Stomach (tissue), 8 donors: ENCODE measurements at regions not wholly inside any gene's neighbourhood (a gene's known extent, or its start where the extent isn't known, plus 50 kb on each side); places are given as distances from the start of the nearest gene placed in this dataset.

ENCODE experiments used
- DNase-seq, 2 donors: peaks; one replicate each; pipeline versions ENCODE4 v3.0.0 to v3.0.0-alpha.2; 2013 to 2019
- H3K27ac ChIP-seq, 5 donors: fragments of 200-600 bp in 4 of 5; sonication (generic) in 4 of 5; one replicate each; pipeline ENCODE4 v1.5.1; 2013 to 2019; ENCODE audit warnings: mild to moderate bottlenecking in 1 of 5, moderate library complexity in 1 of 5
- H3K27me3 ChIP-seq, 3 donors: fragments of 200-600 bp; sonication (generic); one replicate each; pipeline ENCODE4 v1.5.1; 2017 to 2019; ENCODE audit warnings: mixed run types in 1 of 3
- H3K36me3 ChIP-seq, 4 donors: fragments of 200-600 bp; sonication (generic); 1 replicate in 3 of 4; 2 replicates in 1 of 4; pipeline ENCODE4 v1.5.1; 2016 to 2019
- H3K4me1 ChIP-seq, 4 donors: fragments of 200-600 bp; sonication (generic); one replicate each; pipeline ENCODE4 v1.5.1; 2016 to 2019
- H3K4me3 ChIP-seq, 4 donors: fragments of 200-600 bp; sonication (generic) in 3 of 4; one replicate each; pipeline ENCODE4 v1.5.1; 2016 to 2019; ENCODE audit warnings: mild to moderate bottlenecking in 1 of 4
- H3K9me3 ChIP-seq, 4 donors: fragments of 200-600 bp; sonication (generic); one replicate each; pipeline ENCODE4 v1.5.1; 2016 to 2019
- EP300 ChIP-seq: sonication (generic); formaldehyde crosslinking; IDR thresholded peaks from one replicate; pipeline ENCODE4 v1.6.1; 2017; ENCODE audit warnings: antibody characterized with exemption
- POLR2A ChIP-seq, 4 donors: fragments of 450-650 bp; IDR thresholded peaks; one replicate each; pipeline ENCODE4 v1.6.1; 2016; ENCODE audit warnings: antibody characterized with exemption in 4 of 4, control low read depth in 2 of 4, mild to moderate bottlenecking in 1 of 4, moderate library complexity in 1 of 4
- POLR2AphosphoS5 ChIP-seq, 3 donors: sonication (generic); formaldehyde crosslinking; IDR thresholded peaks; one replicate each; pipeline ENCODE4 v1.6.1; 2016; ENCODE audit warnings: antibody characterized with exemption in 3 of 3
- WGBS, 5 donors: extraction: QIAGEN DNeasy Blood & Tissue Kit in 3 of 5; methylation state at CpG; one replicate each; pipeline versions ENCODE4 v1.1.5 to v1.1.7; 2013 to 2018; 5-methylcytosine and 5-hydroxymethylcytosine counted together
- intact Hi-C: fragments of 100-400 bp; cut with DNase I; formaldehyde crosslinking; loops from one replicate; pipeline ENCODE4 v1.15.1; 2023; ENCODE audit warnings: low total_unique reads
- TF ChIP-seq, protein P1 (sequence below), 7 experiments: fragments of 450-650 bp in 4 of 7; fragments of 200-600 bp in 3 of 7; sonication (generic) in 3 of 7; IDR thresholded peaks; one replicate each; pipeline ENCODE4 v1.5.1; 2016 to 2019; ENCODE audit warnings: antibody characterized with exemption in 7 of 7, control low read depth in 2 of 7, mild to moderate bottlenecking in 1 of 7
- donor health status: healthy with polysubstance abuse.
- donor health status: Bipolar disorder and iron deficiency.
- donor health status: healthy.

DNA sequence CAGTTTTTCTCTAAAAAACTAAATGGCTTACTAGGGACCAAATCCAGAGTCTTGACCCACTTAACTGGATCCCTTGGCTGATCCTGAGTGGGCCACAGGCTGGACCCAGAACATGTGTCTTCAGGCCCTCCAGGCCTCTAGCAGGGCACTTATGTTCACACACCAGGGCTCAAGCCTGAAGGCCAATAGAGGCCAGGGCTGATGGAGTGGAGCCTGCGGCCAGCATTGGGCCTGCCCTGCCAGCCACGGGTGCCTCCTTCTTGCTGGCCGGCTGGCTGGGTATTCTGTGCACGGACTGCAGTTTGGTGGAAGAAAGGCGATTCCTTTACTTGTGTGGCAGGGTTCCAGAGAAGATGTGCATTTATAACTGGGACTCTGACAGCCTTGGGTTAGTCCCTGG lies 103.0 kb upstream of the ZNF32 start:
- 83 to 96% (median 93%) methylated on average over 5 of the region's 5 CpGs for WGBS, 5 donors
- H3K4me3 ChIP-seq, result no peak overlapping the region
- no peaks in the 10 kb centered on the region for H3K9me3 ChIP-seq
- H3K27me3 ChIP-seq, result no peaks in the 10 kb centered on the region
- intact Hi-C loops, result no loop called here
- no peak for DNase-seq
- no peaks in the 10 kb centered on the region for H3K4me1 ChIP-seq
- no peak overlapping the region for H3K27ac ChIP-seq
- H3K36me3 ChIP-seq, result no peaks in the 10 kb centered on the region
- no peak for TF ChIP-seq POLR2A (IDR thresholded peaks at IDR 0.05)
- TF ChIP-seq, protein P1, sequence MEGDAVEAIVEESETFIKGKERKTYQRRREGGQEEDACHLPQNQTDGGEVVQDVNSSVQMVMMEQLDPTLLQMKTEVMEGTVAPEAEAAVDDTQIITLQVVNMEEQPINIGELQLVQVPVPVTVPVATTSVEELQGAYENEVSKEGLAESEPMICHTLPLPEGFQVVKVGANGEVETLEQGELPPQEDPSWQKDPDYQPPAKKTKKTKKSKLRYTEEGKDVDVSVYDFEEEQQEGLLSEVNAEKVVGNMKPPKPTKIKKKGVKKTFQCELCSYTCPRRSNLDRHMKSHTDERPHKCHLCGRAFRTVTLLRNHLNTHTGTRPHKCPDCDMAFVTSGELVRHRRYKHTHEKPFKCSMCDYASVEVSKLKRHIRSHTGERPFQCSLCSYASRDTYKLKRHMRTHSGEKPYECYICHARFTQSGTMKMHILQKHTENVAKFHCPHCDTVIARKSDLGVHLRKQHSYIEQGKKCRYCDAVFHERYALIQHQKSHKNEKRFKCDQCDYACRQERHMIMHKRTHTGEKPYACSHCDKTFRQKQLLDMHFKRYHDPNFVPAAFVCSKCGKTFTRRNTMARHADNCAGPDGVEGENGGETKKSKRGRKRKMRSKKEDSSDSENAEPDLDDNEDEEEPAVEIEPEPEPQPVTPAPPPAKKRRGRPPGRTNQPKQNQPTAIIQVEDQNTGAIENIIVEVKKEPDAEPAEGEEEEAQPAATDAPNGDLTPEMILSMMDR (IDR thresholded peaks at IDR 0.05), result no peak
- TF ChIP-seq POLR2AphosphoS5 (IDR thresholded peaks at IDR 0.05), result no peak
- no peak for TF ChIP-seq EP300

DNA sequence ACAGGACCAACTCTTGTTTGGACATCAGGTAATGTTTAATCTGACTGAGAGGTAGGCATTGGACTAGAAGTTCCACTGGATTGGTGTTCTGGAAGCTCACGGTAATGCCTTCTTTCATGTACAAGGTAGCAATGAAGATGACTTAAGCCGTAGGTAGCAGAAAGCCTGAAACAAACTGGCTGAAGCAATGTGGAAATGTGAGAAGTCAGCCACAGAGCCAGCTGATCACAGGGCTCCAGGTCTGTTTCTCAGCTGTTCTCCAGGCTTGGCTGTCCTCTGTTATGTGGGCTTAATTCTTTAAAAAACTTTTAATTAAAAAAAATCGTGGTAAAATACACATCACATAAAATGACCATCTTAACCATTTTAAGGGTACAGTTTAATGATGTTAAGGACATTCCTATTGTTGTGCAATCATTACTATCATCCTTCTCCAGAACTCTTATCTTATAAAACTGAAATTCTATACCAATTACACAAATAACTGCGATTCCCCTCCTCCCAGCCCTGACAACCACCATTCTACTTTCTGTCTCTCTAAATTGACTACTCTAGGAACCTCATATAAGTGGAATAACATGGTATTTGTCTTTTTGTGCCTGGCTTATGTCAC lies 101.4 kb upstream of the ZNF32 start:
- DNase-seq, result no peak
- no peak overlapping the region for H3K27ac ChIP-seq
- no peaks in the 10 kb centered on the region for H3K36me3 ChIP-seq
- no peak overlapping the region for H3K4me3 ChIP-seq
- intact Hi-C loops, result no loop called here
- H3K9me3 ChIP-seq, result no peaks in the 10 kb centered on the region
- H3K27me3 ChIP-seq, result no peaks in the 10 kb centered on the region
- 69 to 83% (median 78%) methylated on average over 4 of the region's 4 CpGs for WGBS, 5 donors
- TF ChIP-seq, protein P1 (IDR thresholded peaks at IDR 0.05), result no peak
- TF ChIP-seq POLR2A (IDR thresholded peaks at IDR 0.05), result no peak
- no peaks in the 10 kb centered on the region for H3K4me1 ChIP-seq

- H3K4me1 ChIP-seq, result no peaks in the 10 kb centered on the region
- no peak for DNase-seq
- TF ChIP-seq POLR2AphosphoS5 (IDR thresholded peaks at IDR 0.05) (no peak), POLR2A (IDR thresholded peaks at IDR 0.05) (no peak), EP300 (no peak)
- TF ChIP-seq, protein P1 (IDR thresholded peaks at IDR 0.05), result no peak
- intact Hi-C loops, result no loop called here
- H3K27me3 ChIP-seq, result no peaks in the 10 kb centered on the region
- H3K36me3 ChIP-seq, result no peaks in the 10 kb centered on the region
- H3K9me3 ChIP-seq, result no peaks in the 10 kb centered on the region
- no peak overlapping the region for H3K4me3 ChIP-seq
- 80 to 91% (median 86%) methylated on average over 13 of the region's 13 CpGs for WGBS, 5 donors
- no peak overlapping the region for H3K27ac ChIP-seq
Measured at GRCh38 chr10:43749145-43749576, 100.5 kb upstream of the ZNF32 start.

DNA sequence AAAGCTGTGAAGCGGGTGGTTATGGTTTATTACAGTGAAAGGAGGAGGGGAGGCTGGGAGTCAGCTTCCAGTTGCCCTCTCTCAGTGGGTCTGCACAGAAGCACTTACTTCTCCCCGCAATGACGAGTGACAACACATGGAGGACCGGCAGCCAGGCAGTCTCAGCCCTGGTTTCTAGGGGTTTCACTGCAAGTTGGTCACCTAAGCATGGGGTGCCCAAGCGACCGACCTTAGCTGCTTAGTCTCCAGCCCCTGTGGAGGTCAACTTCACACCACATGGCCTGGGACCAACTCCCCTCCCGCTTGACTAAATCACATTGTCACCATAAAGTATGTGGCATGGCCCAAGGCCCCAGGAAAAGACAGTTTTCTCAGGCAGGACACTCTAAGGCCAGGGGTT lies 99.9 kb upstream of the ZNF32 start:
- H3K36me3 ChIP-seq, result no peaks in the 10 kb centered on the region
- no peaks in the 10 kb centered on the region for H3K4me1 ChIP-seq
- TF ChIP-seq, protein P1 (IDR thresholded peaks at IDR 0.05), result no peak
- TF ChIP-seq EP300 (no peak), POLR2A (IDR thresholded peaks at IDR 0.05) (no peak), POLR2AphosphoS5 (IDR thresholded peaks at IDR 0.05) (no peak)
- intact Hi-C loops, result no loop called here
- H3K9me3 ChIP-seq, result no peaks in the 10 kb centered on the region
- WGBS, 5 donors, result 85 to 97% (median 96%) methylated on average over 6 to 7 of the region's 7 CpGs
- no peak overlapping the region for H3K27ac ChIP-seq
- DNase-seq, result no peak
- H3K27me3 ChIP-seq, result no peaks in the 10 kb centered on the region
- H3K4me3 ChIP-seq, result no peak overlapping the region
